ENCODE measurements at regions not wholly inside any gene's neighbourhood (a gene's known extent, or its start where the extent isn't known, plus 50 kb on each side); places are given as distances from the start of the nearest gene placed in this dataset.

DNA sequence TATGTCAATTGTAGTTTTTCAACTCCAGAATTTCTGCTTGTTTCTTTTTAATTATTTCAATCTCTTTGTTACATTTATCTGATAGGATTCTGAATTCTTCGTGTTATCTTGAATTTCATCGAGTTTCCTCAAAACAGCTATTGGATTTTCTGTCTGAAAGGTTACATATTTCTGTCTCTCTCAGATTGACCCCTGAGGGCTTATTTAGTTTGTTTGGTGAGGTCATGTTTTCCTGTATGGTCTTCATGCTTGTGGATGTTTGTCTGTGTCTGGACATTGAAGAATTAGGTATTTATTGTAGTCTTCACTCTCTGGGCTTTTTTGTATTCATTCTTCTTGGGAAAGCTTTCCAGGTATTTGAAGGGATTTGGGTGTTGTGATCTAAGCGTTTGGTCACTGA, 85.6 kb downstream of the SNAPC1 start:
- FAIRE-seq, result no peak

DNA sequence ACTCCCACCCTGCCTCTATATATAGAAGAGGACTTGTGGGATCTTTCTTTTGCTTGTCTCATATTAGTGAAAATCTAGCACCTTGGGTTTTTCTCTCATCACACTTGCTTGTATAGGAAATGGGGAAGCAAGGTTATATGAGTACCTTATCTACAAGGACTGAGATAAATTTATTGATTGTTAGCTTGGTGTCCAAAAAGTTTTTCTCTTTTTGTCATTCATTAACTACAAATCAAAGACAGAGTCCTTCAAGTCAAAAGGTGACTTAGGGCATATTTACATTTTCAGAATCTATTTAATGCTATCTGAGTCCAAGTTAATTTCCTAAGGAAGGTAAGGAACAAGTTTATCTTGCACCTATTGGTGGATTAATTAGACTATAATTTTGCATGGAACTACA, 92.7 kb downstream of the SNAPC1 start:
- no peak for FAIRE-seq

DNA sequence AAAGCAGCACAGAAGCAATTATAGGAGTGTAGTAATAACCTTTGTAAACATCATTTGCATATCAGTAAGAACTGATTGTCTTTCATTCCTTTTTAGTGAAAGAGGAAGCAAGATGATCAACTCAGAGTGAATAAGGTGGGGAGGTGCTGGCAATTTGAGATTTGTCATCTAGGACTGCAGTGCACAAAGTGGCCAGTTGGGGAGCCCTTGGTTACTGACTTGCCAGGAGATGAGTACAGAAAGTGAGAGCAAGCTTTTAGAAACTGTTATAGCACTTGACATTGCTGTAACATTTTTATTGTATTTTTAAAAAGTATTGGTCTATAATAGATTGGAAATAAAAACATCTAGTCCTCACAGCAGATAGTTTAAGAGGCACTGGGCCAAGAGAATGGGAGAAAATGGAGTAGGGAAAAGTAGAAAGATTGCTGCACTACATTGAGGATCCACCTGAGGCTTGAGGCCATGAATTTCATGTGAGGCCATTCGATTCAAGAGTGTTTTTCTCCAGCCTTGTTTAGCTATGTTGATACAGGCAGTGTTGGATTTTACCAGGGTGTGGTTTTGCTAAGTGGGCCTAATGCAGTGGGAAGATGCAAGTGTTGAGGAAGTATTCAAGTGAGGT, 98.2 kb downstream of the SNAPC1 start:
- no peak for FAIRE-seq

DNA sequence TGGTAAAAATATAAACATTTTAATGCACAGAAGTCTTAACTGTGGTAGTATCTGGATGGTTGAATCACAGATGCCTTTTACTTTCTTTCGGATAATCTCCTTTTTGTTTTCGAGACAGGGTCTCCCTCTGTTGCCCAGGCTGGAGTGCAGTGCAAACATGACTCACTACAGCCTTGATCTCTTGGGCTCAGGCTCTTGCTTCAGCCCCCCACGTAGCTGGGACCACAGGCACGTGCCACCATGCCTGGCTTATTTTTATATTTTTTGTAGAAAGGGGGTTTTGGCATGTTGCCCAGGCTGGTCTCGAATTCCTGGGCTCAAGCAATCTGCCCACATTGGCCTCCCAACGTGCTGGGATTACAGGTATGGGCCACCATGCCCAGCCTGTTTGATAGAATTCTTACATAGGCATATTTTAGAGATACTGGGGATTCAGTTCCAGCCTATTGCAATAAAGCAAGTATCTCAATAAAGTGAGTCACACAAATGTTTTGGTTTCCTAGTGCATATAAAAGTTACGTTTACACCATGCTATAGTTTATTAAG, 99.2 kb downstream of the SNAPC1 start:
- FAIRE-seq, result no peak

DNA sequence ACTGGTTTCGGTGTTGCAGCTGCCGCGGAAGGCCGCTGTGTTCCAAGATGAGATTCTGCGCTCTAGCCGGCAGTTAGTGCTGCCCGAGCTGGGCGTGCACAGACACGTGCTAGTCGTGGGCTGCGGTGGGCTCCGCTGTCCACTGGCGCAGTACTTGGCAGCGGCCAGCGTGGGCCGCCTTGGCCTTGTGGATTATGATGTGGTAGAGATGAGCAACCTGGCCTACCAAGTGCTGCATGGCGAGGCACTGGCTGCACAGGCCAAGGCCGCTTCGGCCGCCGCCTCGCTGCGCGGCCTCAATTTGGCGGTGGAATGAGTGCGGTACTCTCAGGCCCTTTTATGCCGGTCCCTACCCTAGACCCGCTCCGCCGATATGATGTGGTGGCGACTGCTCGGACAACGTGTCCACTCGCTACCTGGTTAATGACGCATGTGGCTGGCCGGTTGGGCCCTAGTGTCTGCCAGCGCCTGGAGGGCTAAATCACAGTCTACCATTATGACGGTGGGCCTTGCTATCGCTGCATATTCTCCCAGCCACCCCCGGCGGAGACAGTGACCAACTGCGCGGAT, 102.2 kb downstream of the SNAPC1 start:
- no peak for FAIRE-seq

DNA sequence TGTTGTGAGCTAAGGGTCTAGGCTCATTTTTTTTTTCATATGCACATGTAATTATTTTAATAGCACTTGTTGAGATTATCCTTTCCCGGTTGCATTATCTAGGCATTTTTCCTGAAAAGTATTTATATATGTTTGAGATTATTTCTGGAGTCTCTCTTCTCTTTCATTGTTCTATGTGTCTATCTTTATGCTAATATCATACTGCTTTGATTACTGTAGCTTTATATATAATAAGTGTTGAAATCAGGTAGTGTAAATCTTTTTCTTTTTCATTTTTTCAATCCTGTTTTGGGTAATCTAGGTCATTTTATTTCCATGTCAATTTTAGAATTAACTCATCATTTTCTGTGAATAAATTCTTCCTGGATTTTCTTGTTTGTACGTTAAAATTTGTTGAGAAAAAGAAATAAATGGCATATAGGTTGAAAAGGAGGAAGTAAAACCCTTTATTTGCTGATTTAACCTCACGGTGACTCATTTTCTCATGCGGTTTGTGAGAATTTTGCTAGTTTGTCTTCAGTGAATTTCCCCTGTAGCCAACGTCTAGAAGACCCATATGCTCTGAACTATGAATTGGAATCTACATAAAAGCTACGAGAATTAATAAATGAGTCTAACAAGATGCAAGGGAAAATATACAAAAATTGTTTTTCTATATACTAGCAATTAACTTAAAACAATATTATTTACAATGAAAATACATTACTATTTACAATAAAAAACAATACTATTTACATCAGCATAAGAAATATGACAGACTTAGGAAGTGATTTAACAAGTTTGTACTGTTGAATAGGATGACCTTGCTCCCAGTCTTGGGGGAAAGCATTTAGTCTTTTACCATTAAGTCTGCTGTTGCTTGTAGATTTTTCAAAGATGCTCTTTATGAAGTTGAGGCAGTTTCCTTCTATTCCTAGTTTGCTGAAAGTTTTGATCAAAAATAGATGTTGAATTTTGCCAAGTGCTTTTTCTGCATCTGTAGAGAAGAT, 105.0 kb downstream of the SNAPC1 start:
- no peak for FAIRE-seq

DNA sequence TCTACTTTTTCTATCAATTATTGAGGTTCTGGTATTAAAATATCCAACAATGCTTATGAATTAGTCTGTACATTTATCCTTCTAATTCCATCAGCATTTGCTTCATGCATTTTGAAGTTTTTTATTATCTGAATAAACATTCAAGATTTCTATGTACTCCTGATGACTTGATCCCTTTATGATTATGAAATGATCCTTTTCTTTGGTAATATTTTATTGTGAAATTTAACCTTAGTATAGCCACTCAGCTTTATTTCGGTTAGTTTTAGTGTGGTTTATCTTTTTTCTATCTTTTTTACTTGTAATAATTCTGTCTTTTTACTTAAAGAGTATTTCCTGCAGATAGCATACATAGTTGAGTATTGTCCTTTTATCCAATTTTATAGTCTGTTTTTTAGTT, 106.6 kb downstream of the SNAPC1 start:
- peak; percentile 21 for FAIRE-seq

DNA sequence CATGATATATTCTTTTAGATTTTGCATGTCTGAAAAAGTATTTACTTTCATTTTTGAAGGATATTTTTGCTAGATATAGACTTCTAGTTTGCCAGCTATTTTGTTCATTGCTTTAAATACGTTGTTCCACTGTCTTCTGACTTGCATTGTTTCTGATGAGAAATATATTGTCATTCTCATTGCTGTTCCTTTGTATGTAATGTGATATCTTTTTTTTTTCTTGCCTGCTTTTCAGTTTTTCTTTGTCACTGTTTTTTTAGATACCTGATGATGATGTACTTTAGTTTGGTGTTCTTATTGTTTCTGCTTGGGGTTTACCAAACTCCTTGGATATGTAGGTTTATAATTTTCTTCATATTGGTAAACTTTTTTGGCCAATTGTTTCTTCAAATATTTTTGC, 107.9 kb downstream of the SNAPC1 start:
- no peak for FAIRE-seq

DNA sequence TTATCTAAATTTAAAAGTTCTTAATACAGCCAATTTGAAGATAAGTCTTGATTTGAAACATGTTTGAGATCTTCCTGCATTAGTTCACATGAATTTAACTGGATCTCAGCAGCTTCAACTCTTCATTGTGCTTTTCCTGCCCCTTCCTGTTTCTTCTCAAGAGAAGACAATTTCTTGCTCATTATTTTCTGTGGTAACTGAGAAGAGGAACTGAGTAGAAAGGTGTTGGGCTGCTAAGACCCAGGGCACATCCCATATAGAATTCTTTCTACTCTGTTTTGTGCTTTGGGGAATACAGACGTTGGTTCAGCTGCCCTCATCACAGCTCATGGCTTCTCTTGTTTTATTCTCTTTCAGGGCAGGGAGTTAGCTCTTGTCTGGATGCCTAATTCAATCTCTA, 110.2 kb downstream of the SNAPC1 start:
- no peak for FAIRE-seq

DNA sequence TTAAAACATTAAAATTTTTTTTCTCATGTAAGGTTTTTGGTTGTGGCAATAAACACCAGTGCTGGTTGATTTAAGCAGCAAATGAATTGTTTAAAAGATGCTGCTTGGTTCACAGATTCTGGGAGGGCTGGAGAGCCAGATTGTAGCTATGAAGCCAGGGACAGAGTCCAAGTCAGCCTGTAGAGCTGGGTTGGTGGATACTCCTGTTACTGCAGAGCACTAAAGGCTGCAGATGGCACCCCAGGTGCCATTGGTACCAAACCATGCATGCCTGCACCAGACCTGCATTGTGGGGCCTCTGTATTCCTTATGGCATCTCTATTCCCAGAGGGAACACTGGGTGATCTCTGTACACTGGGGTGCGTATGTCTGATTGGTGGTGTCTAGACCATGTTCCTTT, 113.3 kb downstream of the SNAPC1 start:
- FAIRE-seq, result no peak

DNA sequence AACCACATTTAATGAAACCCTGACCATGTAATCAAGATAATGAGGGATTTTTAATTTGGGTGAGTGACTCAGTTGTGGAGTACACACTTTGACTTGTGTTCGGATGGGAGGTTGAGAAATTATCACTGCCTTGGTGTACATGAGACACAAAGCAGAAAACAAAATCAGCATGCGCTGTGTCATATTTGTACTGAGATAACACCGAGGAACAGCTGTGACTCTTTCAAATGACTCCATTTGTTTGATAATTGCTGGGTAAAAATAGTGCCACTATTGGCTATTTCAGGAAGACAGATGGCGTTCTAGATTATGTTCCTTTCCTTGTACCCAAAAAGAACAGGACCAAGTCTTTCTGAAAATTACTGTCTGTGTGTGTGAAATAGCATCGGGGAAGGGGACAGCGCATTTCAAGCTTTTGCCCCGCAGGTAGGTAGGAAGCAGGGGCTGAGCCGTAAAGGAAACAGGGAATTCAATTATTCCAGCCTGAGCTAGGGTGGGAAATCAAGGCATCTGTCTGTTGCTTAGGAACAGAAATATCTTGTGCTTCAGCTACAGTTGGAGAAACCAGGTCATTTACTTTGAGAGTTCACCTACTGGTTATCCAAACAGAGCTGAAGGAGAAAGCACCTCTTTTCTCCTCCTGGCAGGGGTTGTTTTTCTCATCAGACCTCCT, 114.3 kb downstream of the SNAPC1 start:
- FAIRE-seq, result no peak

DNA sequence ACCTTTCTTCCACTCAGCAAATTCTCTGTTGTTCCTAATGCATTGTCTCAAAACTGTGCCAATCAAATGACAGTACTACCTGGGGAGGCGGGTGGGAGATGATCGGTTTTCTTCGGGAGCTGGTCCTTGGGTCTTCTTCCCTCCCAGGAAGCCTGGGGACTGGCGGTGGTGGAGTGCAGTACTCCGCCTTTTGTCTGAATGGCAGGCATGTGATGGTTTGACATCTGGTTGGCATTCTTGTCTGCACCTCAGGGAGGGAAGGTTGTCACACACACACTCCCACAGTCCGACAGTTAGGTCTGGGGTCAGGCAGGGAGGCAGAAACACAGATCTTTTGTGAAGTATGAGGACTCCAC, 114.8 kb downstream of the SNAPC1 start:
- no peak for FAIRE-seq

DNA sequence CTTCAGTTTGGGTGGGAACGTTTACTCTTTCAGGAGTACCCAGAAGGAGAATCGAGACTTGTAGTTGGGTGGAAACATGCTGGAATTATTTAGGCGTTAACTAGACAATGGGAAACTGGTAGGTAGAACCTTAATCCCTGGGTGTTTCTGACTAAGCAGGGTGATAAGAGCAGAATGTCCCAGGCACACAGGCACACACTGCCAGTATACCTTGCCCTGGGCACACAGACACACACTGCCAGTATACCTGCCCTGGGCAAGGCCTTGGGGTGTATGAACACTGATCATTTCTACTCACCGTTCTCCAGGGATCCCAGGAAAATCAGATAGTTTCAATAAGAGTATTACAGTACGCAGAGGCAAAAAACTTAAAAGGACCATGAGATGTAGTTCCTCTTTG, 115.5 kb downstream of the SNAPC1 start:
- no peak for FAIRE-seq

DNA sequence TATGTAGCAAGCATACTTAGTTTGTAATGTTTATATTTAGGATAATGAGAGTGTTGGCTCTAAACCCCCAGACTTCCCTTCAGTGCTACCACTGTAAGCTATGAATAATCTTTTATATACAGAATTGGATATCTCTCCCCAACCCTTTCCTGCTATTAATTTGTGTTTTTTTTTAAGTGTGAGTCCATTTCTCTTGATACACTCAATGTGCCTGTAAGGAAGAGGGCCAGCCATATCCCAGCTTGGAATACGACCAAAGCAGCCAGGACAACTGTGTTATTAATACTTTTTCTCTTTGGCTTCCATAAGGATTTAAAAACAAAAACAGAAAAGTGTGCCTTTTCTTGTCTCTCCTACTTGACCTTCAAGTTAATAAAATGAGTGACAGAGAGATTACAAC, 116.7 kb downstream of the SNAPC1 start:
- FAIRE-seq, result no peak

DNA sequence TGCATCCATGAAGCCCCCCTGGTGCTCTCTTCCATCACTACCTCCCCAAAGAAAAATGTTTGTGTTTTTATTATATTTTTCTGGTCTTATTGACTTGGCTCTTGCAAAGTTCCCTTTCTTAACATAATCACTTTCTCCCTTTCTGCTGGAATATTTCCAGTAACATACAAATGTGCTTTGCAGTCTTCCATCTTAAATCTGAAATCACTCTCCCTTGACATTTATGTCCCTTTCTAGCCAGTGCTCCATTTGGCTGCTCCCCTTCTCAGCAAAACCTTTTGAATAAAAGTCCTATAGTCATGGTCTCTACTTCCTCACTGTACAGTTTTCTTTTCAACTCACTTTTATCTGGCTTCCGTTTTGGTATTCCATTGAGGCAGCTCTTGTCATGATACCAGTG, 118.8 kb downstream of the SNAPC1 start:
- no peak for FAIRE-seq

DNA sequence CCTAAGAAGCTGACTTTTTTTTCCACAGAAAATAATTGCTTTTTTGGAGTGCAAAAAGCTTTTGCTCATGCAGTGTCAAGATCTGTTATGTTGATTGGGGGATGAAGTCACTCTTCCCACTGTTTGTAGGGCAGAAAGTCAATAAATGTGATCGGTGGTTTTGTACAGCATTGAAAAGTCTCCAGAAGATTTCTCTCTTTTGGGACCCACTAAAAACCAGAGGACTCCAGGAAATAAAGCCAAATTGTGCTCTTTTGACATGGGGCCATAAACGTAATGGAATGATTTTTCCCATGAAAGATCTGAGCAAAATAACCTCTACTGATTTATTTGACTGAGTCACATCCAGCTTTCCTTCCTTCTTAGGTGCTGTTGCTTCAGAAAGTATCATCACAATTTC, 122.5 kb downstream of the SNAPC1 start:
- FAIRE-seq, result no peak

DNA sequence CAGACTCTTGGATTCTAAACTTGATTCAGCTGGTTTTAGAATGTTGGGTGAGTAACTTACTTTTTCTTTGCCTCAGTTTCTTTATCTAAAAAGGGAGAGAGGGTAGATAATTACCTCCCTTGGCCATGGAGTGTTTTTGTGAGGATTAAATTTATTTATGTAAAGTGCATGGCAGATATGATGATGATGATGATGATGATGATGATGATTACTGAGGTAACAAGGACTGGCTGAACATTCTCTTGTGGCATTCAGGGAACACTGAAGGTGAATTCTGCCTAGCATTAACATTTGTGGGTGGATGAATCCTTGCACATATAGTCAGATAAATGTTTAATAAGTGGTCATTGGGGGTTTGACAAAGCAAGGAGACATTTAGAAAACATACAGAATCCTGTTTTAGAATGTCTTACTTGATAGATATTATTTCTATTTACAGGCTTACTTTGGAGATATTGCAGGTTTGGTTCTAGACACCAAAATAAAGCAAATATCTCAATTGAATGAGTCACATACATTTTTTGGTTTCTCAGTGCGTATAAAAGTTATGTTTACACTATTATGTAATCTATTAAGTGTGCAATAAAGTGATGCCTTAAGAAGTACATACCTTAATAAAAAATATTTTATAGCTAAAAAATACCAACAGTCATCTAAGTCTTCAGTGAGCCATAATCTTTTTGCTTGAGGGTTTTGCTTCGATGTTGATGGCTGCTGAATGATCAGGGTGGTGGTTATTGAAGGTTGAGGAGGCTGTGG, 123.2 kb downstream of the SNAPC1 start:
- FAIRE-seq, result no peak

DNA sequence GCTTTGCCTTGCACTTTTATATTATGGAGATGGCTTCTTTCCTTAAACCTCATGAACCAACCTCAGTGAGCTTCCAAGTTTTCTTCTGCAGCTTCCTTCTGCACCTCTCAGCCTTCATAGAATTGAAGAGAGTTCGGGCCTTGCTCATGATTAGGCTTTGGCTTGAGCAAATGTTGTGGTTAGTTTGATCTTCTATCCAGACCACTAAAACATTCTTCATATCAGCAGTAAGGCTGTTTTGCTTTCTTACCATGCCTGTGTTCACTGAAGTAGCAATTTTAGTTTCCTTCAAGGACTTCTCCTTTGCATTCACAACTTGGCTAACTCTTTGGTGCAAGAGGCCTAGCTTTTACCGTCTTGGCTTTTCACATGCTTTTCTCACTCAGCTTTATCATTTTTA, 125.4 kb downstream of the SNAPC1 start:
- FAIRE-seq, result no peak

DNA sequence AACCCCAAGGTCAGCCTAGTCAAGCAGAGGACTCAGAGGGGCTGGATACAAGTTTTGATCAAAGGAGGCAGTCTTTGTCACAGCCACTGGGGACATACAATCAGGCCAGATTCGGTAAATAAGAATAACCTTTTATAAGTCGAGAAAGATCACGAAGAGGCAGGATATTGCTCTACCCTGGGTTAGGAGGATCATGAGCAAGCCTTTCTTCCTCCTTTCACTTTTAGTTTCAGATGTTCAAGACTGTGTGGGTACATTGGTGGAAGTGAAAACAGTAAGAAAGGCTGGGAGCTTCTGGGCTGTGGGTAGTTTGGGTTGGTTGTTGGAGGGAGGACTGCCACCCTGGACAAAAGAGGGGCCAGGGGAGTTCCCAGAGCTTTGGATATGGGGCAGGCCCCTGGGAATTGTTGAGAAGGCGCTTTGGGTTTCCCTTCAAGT, 127.7 kb downstream of the SNAPC1 start:
- no peak for FAIRE-seq

DNA sequence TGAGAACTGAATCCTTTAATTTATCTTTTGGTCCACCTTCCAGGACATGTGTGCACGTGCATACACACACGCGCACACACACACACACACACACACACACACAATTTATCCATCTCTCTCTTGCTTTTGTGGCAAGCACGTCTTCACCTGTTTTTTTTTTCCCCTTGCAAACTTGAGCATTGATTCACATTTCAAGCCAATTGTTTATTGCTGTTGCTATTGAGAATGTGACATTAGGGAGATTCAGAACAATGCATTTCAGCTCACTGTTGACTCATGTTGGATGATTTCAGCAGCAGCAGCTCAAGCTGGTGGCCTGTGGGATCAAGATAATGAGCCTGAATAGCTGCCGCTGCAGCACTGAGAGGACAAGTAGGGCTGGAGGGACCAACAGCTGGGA, 128.9 kb downstream of the SNAPC1 start:
- FAIRE-seq, result no peak

DNA sequence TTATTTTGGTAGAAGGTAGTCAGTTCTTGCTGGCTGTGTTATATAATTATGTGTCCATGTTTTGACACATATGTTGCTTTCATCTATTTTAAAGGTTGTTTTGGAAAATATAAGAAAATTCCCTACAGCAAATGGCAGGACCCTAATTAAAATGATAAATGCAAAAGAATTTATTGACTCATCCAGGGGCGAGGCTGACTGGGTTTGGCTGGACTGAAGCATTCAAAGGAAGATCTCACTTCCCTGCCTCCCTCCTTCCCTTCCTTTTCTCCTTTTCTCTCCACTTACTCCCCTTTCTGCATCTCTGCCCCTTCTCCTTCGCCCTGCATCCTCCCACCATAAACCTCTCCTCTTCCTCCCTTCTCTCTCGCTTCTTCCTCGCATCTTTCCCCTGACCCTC, 129.6 kb downstream of the SNAPC1 start:
- no peak for FAIRE-seq

DNA sequence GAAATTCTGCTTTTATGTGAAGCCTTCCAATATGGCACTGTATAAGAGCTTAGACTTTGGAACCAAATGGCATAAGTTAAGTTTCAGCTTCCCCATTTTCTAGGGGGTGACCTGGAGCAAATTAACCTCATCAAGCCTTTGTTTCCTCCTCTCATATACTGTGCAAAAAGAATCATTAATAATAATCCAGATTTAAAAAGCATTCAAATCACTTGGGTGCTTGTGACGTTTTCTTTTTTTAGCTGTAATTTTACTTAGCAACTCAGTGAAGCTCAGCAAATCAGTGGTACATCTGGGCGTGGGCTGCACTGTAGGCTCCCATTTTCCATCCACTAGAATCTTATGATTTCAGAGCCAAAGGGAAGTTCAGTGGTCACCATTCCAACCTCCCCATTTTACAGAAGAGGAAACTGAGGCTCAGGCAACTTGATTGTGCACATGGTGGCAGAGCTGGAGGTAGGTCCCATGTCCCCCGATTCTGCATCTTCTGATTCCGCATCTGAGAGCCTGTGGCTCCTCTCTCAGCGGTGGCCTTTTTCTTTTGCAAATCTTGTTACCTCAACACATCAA, 131.2 kb downstream of the SNAPC1 start:
- FAIRE-seq, result no peak

All from endometrium (tissue), 2 donors.